A549 (cell line): ENCODE measurements at regions not wholly inside any gene's neighbourhood (a gene's known extent, or its start where the extent isn't known, plus 50 kb on each side); places are given as distances from the start of the nearest gene placed in this dataset.

Source experiments
- BHLHE40 ChIP-seq: IDR thresholded peaks from 2 replicates; pipeline ENCODE4 v1.6.1; 2012; ENCODE audit warnings: low read depth, low read length, inconsistent platforms
- CBX2 ChIP-seq: fragments of 200-600 bp; sonication (generic); IDR thresholded peaks from 2 replicates; pipeline ENCODE4 v1.6.1; 2016; ENCODE audit warnings: low read depth, mild to moderate bottlenecking, borderline replicate concordance
- CHD2 ChIP-seq: fragments of 150-350 bp; IDR thresholded peaks from 2 replicates; pipeline ENCODE4 v1.6.1; 2014; ENCODE audit warnings: low read length; ENCODE audit not compliant: partially characterized antibody
- ELK1 ChIP-seq: fragments of 150-350 bp; IDR thresholded peaks from 2 replicates; pipeline ENCODE4 v1.6.1; 2014; ENCODE audit warnings: low read depth, mild to moderate bottlenecking, low read length
- JUN ChIP-seq, 2 experiments: fragments of >200 bp; sonication (Bioruptor Twin); formaldehyde crosslinking; IDR thresholded peaks; 2 replicates in 1 of 2; 3 replicates in 1 of 2; pipeline ENCODE4 v1.6.1; 2016 to 2017
- POLR2A ChIP-seq: IDR thresholded peaks from 2 replicates; pipeline ENCODE4 v1.6.1; 2012; ENCODE audit warnings: mild to moderate bottlenecking, low read length
- RNF2 ChIP-seq: fragments of 200-600 bp; sonication (generic); IDR thresholded peaks from 2 replicates; pipeline ENCODE4 v1.6.1; 2016; ENCODE audit warnings: low read depth, mild to moderate bottlenecking, antibody characterized with exemption, moderate library complexity, borderline replicate concordance
- SMC3 ChIP-seq: fragments of >200 bp; sonication (Bioruptor Twin); formaldehyde crosslinking; IDR thresholded peaks from 3 replicates; pipeline ENCODE4 v1.6.1; 2018; ENCODE audit warnings: inconsistent platforms
- USF2 ChIP-seq: fragments of 450-650 bp; IDR thresholded peaks from 2 replicates; pipeline ENCODE4 v1.6.1; 2014; ENCODE audit warnings: antibody characterized with exemption
- ZFP36 ChIP-seq: fragments of 450-650 bp; IDR thresholded peaks from 2 replicates; pipeline ENCODE4 v1.6.1; 2014; ENCODE audit warnings: borderline replicate concordance; ENCODE audit not compliant: partially characterized antibody
- TF ChIP-seq, protein P1 (sequence below): fragments of >200 bp; sonication (Bioruptor Twin); formaldehyde crosslinking; IDR thresholded peaks from 3 replicates; pipeline ENCODE4 v1.5.1; 2016

DNA sequence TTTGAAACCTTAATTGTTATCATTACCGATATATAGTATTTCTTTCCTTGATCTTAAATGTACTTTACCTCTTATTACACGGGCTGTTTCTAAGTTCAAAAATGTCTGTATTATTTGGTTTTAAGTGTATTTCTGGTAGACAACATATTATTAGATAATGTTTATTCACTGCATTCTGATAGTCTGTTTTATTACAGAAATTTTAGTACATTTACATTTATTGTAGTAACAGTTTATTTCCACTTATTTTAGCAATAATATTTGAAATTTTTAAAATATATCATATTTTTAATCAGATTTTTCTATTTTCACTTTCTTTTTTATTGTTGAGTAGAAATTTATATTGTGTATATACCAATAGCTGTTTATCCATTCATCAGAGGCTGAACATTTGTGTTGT lies 1195.2 kb downstream of the TBC1D22A start:
- TF ChIP-seq RNF2 (no peak), ELK1 (no peak), POLR2A (no peak), JUN (IDR thresholded peaks at IDR 0.05) (no peak), BHLHE40 (no peak), CBX2 (no peak), USF2 (no peak), SMC3 (no peak), ZFP36 (no peak), CHD2 (no peak)
- TF ChIP-seq, protein P1, sequence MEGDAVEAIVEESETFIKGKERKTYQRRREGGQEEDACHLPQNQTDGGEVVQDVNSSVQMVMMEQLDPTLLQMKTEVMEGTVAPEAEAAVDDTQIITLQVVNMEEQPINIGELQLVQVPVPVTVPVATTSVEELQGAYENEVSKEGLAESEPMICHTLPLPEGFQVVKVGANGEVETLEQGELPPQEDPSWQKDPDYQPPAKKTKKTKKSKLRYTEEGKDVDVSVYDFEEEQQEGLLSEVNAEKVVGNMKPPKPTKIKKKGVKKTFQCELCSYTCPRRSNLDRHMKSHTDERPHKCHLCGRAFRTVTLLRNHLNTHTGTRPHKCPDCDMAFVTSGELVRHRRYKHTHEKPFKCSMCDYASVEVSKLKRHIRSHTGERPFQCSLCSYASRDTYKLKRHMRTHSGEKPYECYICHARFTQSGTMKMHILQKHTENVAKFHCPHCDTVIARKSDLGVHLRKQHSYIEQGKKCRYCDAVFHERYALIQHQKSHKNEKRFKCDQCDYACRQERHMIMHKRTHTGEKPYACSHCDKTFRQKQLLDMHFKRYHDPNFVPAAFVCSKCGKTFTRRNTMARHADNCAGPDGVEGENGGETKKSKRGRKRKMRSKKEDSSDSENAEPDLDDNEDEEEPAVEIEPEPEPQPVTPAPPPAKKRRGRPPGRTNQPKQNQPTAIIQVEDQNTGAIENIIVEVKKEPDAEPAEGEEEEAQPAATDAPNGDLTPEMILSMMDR = no peak
